HG03039 (cell line): ENCODE measurements at regions not wholly inside any gene's neighbourhood (a gene's known extent, or its start where the extent isn't known, plus 50 kb on each side); places are given as distances from the start of the nearest gene placed in this dataset.
"Not testable (repeated sequence)": the region's sequence is repeated elsewhere in the genome, so short reads cannot be mapped to it uniquely, and the experiment has no call there.

Experiments used
- ATAC-seq: cut with Tn5 transposase; IDR thresholded peaks from one replicate; pipeline ENCODE4 v1.9.1; 2021; ENCODE audit warnings: mild to moderate bottlenecking, moderate library complexity; ENCODE audit not compliant: unreplicated experiment

DNA sequence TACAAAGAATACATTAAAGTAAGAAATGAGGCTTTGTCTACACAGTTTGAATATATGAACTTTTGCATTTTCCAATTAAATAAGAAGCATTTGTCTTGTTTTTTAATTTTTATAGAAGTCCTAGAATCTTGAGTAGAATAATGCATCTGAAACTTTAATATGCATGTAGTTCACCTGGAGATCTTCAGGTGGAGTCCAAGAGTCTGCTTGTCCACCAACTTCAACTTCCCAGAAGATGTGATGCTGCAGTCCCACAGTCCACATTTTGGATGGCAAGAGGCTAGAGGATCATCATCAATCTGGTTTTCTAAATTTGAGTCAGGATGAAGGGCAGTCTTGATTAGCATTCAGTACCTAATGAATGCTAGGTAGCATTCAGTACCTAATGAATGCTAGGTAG is 357.6 kb upstream of the SOX2 start:
- no peak for ATAC-seq

DNA sequence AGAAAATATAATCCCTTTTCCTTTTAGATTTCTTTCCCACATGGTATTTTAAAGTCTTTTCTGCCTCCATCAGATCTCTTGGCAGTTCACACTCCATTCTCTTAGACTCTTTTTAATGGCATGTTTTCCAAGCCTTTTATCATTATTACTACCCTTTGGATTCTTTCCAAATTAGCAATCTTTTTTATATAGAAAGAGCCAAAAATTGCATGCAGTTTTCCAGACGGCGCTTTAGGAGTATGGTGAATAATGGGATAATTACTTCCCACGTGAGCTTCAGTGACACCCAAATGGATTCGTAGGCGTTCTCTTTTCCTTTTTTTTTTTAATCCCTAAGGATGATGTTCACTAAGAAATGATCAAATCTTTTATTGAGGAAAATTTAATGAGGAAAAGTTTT is 354.8 kb upstream of the DNAJC19 start:
- ATAC-seq: no peak

DNA sequence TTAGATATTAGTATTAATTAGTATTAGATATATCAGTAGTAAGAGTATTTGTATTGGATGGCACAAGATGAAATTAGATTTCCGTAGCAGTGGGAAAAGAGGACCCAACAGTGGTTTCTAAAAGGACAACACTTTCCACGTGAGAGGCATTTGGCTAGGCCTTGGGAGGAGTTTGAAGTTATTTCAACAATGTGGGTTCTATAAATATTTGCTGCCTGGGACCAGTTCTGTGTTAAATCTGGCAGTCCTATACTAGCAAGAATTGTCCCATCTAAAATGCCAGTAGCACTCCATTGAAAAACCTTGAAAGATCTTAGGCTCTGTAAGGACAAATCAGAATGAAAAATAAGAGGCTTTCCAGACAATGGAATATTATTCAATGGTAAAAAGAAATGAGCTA is 347.1 kb upstream of the DNAJC19 start:
- ATAC-seq: no peak

DNA sequence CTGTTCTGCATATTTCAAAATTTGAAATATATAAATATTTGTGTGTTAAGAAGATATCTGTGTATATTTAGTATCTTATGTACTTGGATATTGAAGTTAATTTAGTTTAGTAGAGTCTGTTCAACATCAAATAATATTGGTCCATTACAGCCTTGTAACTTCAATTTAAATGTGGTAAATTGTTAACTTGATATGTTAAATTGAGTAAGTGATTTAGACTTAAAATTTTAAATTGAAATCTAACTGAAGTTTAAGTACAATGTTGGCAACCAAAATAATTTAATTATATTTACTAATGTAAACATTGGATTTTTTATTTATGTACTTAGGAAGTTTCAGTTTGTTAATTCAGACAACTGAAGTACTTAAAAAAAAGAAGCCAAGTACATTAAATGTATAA is 343.9 kb upstream of the DNAJC19 start:
- no peak for ATAC-seq

DNA sequence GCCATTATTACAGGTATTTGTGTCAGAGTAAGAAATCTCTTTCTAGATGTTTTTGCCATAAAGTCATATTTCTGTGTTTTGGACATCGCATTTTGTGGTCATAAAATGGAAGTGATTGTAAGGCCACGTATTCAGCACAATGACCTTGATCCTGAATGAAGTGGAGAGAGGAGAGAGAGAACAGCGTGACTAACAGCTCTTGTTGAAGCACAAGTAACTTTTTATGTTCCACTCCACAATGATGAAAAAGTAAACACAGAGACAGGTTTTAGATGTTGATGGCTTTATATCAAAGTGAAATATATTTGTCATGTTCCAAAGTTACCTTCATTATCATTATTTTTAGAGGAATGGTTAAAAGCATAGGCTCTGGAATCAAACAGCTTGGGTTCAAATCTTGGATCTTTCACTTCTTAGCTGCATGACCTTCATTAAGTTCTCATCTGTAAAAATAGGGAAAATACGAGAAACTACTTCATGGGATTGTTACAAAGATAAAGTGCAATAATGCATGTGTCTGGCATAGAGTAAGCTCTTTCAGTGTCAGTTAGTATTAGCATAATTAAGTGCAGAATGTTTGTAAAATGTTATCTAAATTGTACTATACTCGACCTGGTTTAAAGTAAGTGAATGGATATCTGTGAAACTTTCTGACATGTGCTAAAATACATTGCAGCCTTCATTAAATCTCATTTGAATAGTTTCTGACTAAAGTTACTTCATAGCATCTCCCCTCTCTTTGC is 341.5 kb upstream of the DNAJC19 start:
- ATAC-seq: no peak

DNA sequence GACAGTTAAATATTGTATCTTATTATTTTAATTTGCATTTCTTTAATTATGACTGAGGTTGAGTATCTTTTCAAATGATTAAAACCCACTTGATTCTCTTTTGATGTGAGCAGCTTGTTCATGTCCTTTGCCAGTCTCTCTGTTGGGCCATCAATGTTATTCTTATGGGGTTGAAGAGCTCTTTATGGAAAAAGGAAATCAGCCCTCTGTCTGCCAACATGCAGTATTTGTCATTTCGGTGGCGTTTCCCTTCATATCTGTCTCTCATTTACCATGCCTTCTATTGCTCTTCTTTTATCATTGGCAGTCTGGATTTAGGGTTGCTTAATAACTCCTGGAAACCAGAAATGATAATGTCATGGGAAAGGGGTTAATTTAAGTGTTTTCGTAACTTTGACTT is 340.7 kb upstream of the DNAJC19 start:
- ATAC-seq: no peak

DNA sequence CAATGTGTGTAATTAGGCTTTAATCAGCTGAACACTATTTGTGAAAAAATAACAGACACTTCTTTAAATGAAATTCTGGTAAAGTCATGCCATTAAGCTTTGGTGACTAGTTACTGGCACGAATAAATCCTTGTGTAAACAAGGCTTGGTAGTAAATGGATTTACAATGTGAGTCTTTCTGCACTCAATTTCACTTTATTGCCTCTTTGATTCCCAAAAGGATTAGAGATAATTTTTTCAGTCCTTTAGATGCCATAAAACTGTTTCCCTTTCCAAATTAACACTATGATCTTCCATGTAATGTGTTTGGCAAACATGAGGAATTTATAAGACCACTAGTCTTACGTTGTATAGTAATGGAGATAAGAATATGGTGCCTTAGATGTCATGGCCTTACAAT is 339.5 kb upstream of the DNAJC19 start:
- no peak for ATAC-seq

DNA sequence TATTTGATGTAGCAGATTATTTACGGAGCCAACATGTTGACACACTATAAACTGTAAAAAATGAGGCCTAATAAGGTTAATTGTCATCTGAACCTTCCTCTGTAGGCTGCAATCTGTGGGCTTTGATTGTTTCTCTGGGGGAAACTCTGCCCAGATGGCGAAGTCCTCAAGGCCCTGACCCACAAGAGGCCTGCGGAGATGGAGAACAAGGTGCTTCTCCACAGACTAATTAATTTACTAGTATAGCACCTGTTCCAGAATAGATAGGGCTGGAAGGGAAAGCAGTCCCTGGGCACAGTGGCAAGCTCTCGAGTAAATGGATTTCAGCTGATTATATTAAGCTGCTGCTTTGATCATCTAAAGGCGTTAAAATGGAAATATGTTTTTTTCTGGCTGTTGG is 338.8 kb upstream of the DNAJC19 start:
- ATAC-seq: no peak

DNA sequence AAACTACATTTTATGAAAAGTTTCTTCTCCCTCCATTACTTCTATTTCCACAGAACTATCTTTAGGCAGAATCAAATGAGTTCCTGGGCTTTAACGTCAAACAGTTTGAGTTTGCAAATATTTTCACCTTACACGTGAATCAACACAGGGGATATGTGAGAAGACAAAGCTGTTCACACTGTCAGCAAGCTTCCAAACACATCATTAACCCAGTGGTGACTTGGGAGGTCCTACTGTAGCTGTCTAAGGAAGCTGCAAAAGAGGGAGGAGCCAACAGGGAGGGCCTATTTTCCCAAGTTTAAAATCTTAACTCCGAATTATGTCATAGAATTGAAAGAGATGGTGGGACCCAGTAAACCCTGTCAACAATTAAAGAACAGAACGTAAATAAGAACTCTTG is 337.8 kb upstream of the DNAJC19 start:
- ATAC-seq: no peak

DNA sequence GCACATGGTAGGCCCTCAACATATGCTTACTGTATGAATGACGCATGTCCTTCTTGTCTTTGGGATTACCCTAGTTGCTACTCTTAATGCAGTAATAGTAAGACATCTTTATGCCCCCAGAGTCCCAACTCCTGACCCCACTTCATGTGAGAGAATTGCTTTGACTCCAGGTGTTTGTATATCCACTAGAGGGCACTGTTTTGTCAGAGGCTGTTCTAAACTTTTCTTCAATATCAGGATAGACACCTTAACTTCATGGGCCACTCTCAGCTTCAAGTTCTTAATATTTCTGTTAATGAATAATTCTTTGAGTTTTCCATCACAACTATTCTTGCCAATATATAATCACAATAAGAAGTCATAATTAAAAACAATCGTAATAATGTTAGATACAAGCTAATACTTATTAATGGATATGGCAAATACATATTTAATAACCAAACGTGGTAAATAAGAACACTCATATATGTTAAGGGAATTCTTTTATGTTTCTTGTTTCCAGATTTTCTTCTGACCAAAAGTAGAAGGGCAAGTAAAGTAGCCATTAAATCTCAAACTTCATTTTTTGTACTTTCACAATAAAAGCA is 337.2 kb upstream of the DNAJC19 start:
- ATAC-seq: no peak

DNA sequence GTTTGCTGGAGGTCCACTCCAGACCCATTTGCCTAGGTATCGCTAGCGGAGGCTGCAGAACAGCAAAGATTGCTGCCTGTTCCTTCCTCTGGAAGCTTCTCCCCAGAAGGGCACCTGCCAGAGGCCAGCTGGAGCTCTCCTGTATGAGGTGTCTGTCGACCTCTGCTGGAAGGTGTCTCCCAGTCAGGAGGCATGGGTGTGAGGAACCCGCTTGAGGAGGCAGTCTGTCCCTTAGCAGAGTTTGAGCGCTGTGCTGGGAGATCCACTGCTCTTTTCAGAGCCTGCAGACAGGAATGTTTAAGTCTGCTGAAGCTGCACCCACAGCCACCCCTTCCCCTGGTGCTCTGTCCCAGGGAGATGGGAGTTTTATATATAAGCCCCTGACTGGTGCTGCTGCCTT is 335.0 kb upstream of the DNAJC19 start:
- ATAC-seq: not testable (repeated sequence)

DNA sequence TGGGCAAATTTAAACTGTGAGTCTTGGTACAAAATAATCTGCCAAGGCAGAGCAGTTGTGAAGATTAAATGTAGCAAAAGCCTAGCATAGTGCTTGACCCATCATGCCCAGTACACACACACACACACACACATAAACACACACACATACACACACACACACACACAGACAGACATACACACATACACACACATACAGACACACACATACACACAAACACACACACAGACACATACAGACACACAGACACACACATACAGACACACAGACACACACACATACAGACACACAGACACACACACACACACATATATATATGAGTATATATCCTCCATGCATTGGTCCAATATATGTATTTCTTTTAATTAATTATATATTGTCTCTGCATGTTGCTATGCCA is 328.8 kb upstream of the DNAJC19 start:
- no peak for ATAC-seq

DNA sequence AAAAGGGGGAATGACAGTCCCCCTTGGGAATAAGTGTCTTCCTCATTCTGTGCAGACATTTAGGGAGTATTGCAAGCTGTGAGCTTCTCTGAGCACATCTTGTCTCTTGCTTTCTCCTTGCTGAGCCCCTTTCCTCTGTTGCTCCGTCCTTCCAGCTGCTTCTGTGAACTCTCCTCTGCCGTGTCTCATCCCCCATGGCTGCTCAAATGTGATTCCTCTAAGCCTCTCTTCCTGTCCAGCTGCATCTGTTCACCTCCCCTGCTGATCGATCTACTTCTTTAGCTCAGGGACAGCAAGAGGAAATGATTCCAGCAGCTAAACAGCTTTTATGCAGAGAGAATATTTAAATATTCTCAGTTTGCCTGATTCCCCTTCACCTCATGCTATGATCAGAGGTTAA is 328.0 kb upstream of the DNAJC19 start:
- no peak for ATAC-seq

DNA sequence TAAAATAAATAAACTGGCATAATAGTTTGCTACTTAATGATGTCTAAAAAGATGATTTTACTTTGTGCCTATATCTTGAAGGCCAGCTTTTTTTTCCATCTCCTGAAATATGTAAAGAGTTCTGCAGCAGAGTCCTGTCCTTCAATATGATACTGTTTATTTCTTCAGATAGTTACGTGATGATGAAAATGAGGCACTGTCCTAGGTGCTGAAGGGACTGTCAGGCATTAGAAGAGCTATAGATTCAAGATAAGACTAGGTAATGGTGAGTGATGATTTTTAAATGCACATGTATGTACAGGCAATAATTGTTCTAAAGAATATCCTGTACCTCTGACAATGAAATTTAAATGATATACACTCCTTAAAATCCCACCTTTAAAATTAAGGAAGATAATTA is 326.9 kb upstream of the DNAJC19 start:
- no peak for ATAC-seq

DNA sequence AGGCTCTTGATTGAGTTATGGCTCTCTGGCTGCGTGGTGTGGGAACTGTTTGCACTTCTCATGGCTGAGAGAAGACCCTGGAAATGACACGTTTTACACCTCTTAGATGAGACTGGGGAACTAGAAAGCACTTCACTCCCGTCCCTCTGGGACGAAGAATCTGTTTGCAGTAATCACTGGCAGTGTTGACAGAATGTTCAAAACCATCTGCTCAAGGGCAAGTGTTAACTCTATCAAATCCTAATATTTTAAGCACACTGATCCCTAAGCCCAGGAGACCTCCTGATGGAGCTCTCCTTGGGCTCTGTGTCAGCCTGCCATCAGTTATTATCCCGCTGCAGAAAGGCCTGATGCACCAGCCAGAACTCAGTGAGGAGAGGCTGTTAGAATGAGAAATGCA is 323.8 kb upstream of the DNAJC19 start:
- ATAC-seq: no peak

DNA sequence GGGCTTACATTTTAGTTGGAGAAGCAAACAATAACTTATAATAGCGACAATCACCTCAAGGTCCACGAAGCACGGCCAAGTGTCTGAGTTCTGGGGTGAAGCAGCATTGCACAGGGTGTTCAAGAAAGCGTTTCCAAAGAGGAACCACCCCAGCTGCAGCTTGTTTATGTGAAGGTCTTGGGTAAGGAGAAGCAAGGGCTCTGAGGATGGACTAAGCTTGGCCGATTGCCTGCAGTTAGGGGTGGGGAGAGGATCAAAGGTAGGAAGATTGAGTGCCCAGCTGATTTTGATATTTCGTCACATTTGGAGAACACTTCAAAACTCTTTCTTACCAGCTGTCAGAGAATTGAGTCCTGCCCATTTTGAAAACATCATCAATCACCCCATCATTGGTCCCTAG is 321.6 kb upstream of the DNAJC19 start:
- ATAC-seq: no peak

DNA sequence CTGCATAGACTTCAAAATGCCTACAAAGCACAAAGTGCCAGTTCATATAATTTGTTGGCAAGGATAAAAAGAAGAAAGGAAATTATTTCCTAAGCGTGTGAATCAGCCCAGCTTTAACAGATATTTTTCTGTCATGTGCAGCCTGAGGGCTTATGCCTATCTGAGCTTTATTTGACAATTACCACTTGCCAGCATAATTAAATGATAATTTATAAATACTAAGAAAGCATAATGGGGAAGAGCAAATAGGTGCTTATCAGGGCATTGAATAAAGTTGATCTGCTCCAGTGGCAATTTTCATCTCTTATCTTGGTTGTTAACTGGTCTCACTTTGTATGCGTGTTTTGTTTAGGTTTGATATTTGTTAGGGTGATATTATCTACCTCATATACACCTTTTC is 313.4 kb upstream of the DNAJC19 start:
- no peak for ATAC-seq

DNA sequence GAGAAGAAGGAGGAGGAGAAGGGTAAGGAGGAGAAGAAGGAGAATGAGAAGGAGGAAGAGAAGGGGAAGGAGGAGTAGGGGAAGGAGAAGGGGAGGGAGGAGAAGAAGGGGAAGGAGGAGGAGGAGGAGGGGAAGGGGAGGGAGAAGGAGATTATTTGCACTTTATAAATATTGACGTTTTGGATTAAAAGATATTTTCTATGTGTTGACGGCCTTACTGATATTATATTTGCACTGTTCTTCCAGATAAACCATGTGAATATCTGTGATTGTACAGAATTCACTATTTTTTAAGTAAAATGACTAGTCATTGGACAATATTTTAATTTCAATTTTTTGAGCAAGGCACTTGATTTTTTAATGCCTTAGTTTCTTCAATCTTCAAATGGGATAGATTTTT is 310.5 kb upstream of the DNAJC19 start:
- no peak for ATAC-seq

DNA sequence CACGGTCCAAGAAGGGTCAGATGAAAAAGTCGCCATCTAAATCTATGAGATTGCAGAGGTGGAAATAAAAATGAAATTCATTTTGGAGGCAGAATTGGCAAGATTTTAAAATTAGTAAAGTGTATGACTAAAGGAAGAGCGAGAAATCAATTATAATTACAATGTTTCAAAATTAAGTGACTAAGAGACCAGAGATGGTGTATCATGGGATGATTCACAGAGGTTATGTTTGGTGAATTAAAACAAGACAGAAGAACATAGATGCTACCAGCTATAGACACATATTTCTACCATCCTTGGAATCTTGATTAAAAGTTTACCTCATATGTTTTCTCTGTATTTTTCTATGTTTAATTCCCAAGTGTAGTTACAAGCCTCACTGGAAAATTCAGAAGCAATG is 308.9 kb upstream of the DNAJC19 start:
- no peak for ATAC-seq

DNA sequence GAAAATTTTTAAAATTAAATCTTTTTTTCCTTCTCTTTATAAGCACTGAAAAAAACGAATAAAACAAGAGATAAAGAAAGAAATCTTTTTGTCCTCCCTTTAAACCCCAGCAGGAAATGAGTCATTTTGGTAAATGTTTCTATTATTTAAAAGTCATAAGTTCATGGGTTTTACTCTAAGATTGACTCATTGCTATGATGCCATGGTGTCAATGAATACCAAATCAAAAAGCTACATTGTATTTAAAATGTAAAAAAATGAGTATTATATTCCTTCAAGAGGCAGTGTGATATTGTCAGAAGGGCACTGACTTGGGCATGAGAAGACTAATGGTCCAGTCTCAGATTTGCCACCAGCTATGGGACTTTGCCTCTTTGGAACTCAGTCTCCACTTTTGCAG is 303.4 kb upstream of the DNAJC19 start:
- peak; percentile 82 for ATAC-seq

DNA sequence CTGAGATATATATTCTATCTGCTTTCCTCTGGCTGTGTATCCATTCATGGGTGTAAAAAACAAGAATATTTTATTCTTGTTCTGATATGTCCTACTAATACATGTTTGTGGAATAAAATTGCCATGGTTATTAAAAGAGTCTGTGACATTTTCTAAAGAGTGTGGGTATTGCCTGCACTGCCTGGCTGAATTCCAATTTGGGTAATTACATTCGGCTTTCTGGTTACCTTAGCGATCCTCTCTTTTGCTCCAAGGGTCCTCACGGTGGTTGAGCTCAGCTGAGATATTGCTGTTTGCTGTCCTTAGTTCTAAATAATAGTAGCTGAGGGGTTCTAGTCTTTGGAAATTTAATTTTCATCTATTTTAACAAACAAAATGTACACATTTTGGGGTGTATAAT is 301.4 kb upstream of the DNAJC19 start:
- ATAC-seq: no peak

DNA sequence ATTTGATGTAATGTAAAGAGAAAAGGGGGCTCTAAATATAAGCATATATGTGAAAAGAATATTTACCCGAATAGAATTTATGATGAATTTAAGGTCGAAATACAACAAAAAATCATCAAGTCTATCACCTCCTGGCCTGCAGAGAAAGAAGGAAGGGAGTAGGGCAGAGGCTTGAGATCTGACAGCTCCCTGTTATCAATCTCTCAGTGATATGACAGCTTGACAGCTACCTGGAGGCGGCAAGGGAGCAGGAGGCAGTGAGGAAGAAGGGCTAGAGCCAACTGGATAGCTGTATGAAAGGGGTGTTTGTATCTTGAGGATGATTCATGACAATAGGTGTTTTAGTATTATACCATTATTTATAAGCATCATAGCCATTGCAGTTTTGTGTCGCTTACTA is 299.8 kb upstream of the DNAJC19 start:
- ATAC-seq: no peak

DNA sequence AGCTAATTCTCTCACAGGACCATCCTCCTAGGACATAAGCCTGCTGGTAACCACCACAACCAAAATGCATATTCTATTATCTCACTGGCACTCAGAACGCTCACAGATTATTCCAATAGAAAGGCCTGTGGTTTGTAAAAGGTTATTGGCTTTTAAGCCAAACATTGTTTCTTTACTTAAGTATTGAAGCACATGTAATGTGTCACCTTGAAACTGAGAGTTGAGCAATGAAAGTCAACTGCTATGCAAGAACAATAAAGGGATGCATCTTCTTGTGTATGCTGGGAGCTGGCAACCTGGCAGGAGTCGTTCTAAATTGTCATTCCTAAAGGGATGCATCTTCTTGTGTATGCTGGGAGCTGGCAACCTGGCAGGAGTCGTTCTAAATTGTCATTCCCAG is 298.6 kb upstream of the DNAJC19 start:
- ATAC-seq: no peak
